DMS53 treated with DMSO at 0.1 percent for 48 hours (cell line): ENCODE measurements at regions not wholly inside any gene's neighbourhood (a gene's known extent, or its start where the extent isn't known, plus 50 kb on each side); places are given as distances from the start of the nearest gene placed in this dataset.

Source experiments
- DNase-seq: peaks from one replicate; lab custom pipeline; 2025; ENCODE audit not compliant: unreplicated experiment; lab: John Stamatoyannopoulos, UW

DNA sequence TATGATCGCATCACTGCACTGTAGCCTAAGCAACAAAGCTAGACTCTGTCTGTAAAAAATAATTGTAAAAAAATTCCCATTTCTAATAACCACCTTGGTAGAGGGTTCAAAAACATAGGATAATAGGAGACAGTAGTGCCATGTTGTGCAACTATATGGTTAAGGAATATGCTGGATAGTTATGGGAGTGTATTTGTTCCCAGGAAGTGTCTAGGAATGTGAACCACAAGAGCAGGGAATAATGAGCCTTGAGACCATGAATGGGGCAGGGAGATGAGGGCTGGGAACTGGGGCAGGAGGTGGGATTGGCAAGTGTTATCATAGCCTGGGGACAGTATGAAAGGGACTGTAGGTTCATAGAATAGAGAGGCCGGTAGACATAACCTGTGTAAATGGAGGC is 50.4 kb downstream of the RUSC2 start:
- no peak for DNase-seq

DNA sequence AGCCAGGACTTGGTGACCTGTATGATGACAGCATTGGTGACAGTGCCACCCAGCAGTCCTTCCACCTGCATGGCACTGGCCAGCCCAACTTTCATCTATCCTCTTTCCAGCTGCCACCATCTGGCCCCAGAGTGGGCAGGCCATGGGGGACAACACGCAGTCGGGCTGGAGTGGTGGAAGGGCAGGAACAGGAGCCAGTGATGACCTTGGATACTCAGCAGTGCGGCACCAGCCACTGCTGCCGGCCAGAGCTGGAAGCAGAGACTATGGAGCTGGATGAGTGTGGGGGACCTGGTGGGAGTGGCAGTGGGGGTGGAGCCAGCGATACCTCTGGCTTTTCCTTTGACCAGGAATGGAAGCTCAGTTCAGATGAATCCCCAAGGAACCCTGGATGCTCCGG is 56.9 kb downstream of the RUSC2 start:
- DNase-seq: no peak

DNA sequence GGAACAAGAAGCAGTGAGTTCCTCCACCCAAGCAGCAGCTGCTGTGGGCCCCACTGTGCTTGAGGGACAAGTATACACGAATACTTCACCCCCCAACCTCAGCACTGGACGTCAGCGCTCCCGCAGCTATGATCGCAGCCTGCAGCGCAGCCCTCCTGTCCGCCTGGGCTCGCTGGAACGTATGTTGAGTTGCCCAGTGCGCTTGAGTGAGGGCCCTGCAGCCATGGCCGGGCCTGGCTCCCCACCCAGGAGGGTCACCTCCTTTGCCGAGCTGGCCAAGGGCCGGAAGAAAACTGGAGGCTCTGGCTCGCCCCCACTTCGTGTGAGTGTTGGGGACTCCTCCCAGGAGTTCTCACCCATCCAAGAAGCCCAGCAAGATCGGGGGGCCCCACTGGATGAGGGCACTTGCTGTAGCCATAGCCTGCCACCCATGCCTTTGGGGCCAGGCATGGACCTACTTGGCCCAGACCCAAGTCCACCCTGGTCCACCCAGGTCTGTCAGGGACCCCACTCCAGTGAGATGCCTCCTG is 57.1 kb upstream of the TESK1 start:
- no peak for DNase-seq

DNA sequence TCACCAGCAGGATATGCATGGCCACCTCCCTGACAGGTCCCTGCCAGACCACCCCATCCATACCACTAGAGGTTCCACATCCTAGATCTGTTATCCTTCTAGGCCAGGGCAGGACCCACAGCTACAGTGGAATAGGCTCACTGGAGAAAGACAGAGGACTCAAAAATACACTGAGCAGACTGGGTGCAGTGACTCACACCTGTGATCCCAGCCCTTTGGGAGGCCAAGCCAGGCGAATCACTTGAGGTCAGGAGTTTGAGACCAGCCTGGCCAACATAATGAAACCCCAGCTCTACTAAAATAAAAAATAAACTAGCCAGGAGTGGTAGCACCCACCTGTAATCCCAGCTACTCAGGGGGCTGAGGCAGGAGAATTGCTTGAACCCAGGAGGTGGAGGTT is 56.5 kb upstream of the TESK1 start:
- no peak for DNase-seq

DNA sequence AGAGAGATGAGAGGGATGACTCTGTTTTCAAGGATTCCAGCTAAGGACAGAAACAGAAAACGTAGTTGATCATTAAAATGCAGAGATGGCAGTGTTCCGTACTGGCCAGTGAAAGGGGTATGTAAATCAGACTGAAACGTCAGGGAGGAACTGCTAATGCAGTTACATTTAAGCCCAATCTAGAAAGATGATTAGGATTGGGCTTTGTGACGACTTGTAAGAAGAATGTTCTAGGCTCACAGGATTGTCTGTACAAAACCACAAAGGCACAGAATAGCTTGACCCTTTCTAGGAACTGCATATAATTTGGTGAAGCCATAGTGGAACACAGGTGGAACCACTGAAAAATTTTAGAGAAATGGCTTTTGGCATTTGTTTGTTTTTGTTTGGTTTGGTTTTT is 55.6 kb upstream of the TESK1 start:
- no peak for DNase-seq

DNA sequence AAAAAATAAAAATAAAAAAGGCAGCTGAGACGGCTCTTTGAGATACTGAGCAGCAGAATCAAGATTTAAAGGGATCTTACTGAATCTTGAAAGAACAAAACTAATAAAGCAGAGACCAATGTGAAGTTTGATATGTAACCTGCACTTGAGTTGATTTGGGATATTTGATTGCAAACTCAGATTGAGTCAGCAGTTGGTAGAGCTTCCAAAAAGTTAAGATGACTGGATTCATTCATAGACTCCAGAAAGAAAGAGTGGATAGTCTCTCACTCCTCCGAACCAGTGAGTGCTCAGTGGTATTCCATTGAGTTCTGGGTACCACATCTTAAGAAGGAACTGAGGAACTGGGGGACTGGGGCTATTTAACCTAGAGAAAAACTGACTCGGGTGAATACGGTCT is 52.7 kb upstream of the TESK1 start:
- DNase-seq: no peak

DNA sequence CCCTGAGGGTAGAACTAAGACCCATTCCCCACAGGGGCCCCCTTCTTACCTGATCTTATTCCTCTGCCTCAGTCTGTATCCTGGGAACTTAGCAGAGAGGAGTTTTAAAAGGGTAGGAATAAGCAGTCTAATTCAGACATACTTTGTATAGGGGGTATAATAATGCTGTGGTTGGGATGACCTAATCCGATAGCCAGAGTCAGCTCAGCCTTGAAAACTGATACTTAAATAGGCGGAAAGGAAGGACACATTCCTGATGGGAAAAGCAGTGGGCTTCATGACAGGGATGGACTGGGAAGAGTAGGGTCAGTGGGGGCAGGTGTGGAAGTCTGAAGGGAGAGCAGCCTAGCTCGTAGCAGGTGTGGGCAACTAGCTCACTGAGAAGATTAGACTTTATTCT is 52.2 kb upstream of the TESK1 start:
- DNase-seq: no peak

DNA sequence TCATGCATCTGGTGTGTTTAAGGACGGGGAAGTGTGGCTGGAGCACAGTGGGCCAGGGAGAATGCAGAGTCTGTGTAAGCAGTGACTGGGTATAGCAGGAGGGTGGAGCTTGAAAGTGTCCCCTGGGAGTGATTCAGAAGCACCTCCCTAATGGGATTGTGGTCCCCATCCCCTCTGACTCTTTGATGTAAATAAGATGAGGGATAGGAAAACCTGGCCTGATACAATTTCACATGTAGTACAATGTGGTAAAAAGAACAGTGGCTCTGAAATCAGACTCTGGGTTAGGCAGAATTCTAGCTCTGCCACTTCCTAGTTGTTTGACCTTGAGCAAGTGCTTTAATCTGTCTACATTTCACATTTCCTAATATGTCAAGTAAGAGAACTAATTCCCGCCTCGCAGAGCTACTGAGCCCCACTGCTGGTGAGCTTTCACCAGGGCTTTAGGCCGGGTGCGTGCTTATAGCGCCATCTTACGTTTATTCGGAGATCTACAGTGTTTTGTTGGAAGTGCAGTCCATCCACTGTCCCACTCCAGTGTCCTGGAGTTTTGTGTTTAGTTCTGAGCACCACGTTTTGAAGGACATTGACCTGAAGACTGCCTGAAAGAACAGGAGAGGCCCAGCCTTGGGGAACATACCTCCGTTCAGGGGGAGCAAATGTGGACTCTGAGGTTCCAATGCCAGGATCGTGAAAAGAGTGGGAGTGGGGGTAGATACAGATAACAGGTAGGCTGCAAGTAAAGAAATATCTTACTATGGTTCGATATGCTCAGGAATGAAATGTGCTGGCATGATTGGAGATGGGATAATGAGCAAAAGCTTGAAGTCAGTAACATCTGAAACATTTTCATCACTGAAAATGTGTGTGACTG is 51.2 kb upstream of the TESK1 start:
- DNase-seq: peak; percentile 58

DNA sequence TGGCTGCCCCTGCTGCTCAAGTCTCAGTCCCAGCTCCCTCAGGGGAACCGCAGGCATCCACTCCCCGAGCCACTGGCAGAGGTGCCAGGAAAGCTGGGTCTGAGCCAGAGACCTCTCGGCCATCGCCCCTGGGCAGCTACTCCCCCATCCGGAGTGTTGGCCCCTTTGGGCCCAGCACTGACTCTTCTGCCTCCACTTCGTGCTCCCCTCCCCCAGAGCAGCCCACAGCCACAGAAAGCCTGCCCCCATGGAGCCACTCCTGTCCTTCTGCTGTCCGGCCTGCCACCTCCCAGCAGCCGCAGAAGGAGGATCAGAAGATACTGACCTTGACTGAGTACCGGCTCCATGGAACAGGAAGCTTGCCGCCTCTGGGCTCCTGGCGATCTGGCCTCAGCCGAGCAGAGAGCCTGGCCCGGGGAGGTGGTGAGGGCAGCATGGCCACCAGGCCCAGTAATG is 49.8 kb upstream of the TESK1 start:
- DNase-seq: no peak
